A549 (cell line): ENCODE measurements at regions not wholly inside any gene's neighbourhood (a gene's known extent, or its start where the extent isn't known, plus 50 kb on each side); places are given as distances from the start of the nearest gene placed in this dataset.

Experiments
- ATAC-seq, 2 experiments: fragments of 200-7000 bp in 1 of 2; fragments of >200 bp in 1 of 2; cut with Nextera tagmentation in 1 of 2; cut with Tn5 transposase in 1 of 2; 3 replicates each; pipeline versions ENCODE4 v1.8.0 to v1.9.1; 2018 to 2020; ENCODE audit warnings: mild to moderate bottlenecking in 1 of 2, moderate library complexity in 1 of 2
- CTCF ChIA-PET: fragments of 300-600 bp; sonication (Branson Sonifier 250); formaldehyde crosslinking; extraction: SDS; loops from one replicate; lab custom pipeline; 2021; ENCODE audit warnings: antibody characterized with exemption, inconsistent platforms; lab: Yijun Ruan, JAX
- POLR2A ChIA-PET: fragments of 350-600 bp; formaldehyde crosslinking; extraction: SDS; loops from one replicate; lab custom pipeline; 2021; ENCODE audit warnings: antibody characterized with exemption, inconsistent platforms; lab: Yijun Ruan, JAX
- DNase-seq, 2 experiments: peaks; one replicate each; pipeline versions ENCODE4 v3.0.0 to v3.0.0-alpha.2; 2011 to 2016; ENCODE audit warnings: low read depth in 1 of 2, low spot score in 1 of 2
- FAIRE-seq: peaks from 2 replicates; lab custom pipeline; 2011; peaks lifted over from hg19 to GRCh38; lab: Jason Lieb, UNC
- H3K27ac ChIP-seq, 2 experiments: fragments of >200 bp; sonication (Bioruptor Twin); formaldehyde crosslinking; 3 replicates each; pipeline ENCODE4 v1.5.1; 2016 to 2017
- H3K4me1 ChIP-seq: fragments of >200 bp; sonication (Bioruptor Twin); formaldehyde crosslinking; 3 replicates; pipeline ENCODE4 v1.6.1; 2016
- H3K4me2 ChIP-seq: fragments of >200 bp; sonication (Bioruptor Twin); formaldehyde crosslinking; 3 replicates; pipeline ENCODE4 v1.6.1; 2016
- H3K4me3 ChIP-seq: fragments of >200 bp; sonication (Bioruptor Twin); formaldehyde crosslinking; 3 replicates; pipeline ENCODE4 v1.5.1; 2016
- H3K9me3 ChIP-seq: fragments of >200 bp; sonication (Bioruptor Twin); formaldehyde crosslinking; 3 replicates; pipeline ENCODE4 v1.6.1; 2016
- CBX2 ChIP-seq: fragments of 200-600 bp; sonication (generic); IDR thresholded peaks from 2 replicates; pipeline ENCODE4 v1.6.1; 2016; ENCODE audit warnings: low read depth, mild to moderate bottlenecking, borderline replicate concordance
- CBX8 ChIP-seq: fragments of 200-600 bp; sonication (generic); IDR thresholded peaks from 2 replicates; pipeline ENCODE4 v1.6.1; 2016
- CHD2 ChIP-seq: fragments of 150-350 bp; IDR thresholded peaks from 2 replicates; pipeline ENCODE4 v1.6.1; 2014; ENCODE audit warnings: low read length; ENCODE audit not compliant: partially characterized antibody
- CHD4 ChIP-seq: fragments of 200-600 bp; sonication (generic); IDR thresholded peaks from 2 replicates; pipeline ENCODE4 v1.6.1; 2016; ENCODE audit warnings: antibody characterized with exemption, mild to moderate bottlenecking, borderline replicate concordance
- EHMT2 ChIP-seq: fragments of 200-600 bp; sonication (generic); IDR thresholded peaks from 2 replicates; pipeline ENCODE4 v1.6.1; 2016; ENCODE audit warnings: antibody characterized with exemption, low read depth, mild to moderate bottlenecking, moderate library complexity
- FOXS1 ChIP-seq: fragments of 250-450 bp; sonication (Bioruptor Pico); IDR thresholded peaks from 2 replicates; pipeline ENCODE4 v1.5.0; 2020; ENCODE audit warnings: mild to moderate bottlenecking, moderate library complexity
- HEYL ChIP-seq: fragments of 250-450 bp; sonication (Bioruptor Pico); IDR thresholded peaks from 2 replicates; pipeline ENCODE4 v1.8.0; 2021; ENCODE audit warnings: mild to moderate bottlenecking, moderate library complexity
- HMGXB4 ChIP-seq: fragments of 250-450 bp; sonication (Bioruptor Pico); IDR thresholded peaks from 2 replicates; pipeline ENCODE4 v1.5.0; 2021; ENCODE audit warnings: mild to moderate bottlenecking, moderate library complexity, borderline replicate concordance
- HOXB5 ChIP-seq: fragments of 250-450 bp; sonication (Bioruptor Pico); IDR thresholded peaks from 2 replicates; pipeline ENCODE4 v1.5.0; 2020; ENCODE audit warnings: mild to moderate bottlenecking, moderate library complexity
- MAFK ChIP-seq: fragments of 450-650 bp; IDR thresholded peaks from 2 replicates; pipeline ENCODE4 v1.6.1; 2014; ENCODE audit not compliant: partially characterized antibody
- MAZ ChIP-seq: fragments of 150-350 bp; IDR thresholded peaks from 2 replicates; pipeline ENCODE4 v1.6.1; 2014; ENCODE audit warnings: antibody characterized with exemption, low read depth, low read length, borderline replicate concordance
- NFE2L2 ChIP-seq: fragments of 150-350 bp; conservative IDR thresholded peaks from 2 replicates; pipeline ENCODE4 v1.6.1; 2014; ENCODE audit warnings: low read length
- PHF8 ChIP-seq: fragments of 200-600 bp; sonication (generic); IDR thresholded peaks from 2 replicates; pipeline ENCODE4 v1.6.1; 2016; ENCODE audit warnings: low read depth, mild to moderate bottlenecking, antibody characterized with exemption, moderate library complexity, borderline replicate concordance
- POLR2AphosphoS2 ChIP-seq: conservative IDR thresholded peaks from 2 replicates; pipeline ENCODE4 v1.6.1; 2012; ENCODE audit warnings: low read length, improper control_type of control experiment, inconsistent platforms
- RCOR1 ChIP-seq: fragments of 150-350 bp; IDR thresholded peaks from 2 replicates; pipeline ENCODE4 v1.6.1; 2014; ENCODE audit warnings: antibody characterized with exemption, low read length, low read depth
- SREBF2 ChIP-seq: fragments of 450-650 bp; IDR thresholded peaks from 2 replicates; pipeline ENCODE4 v1.6.1; 2014; ENCODE audit warnings: mild to moderate bottlenecking, moderate library complexity
- TP53 ChIP-seq: fragments of 250-450 bp; sonication (Bioruptor Pico); IDR thresholded peaks from 2 replicates; pipeline ENCODE4 v1.5.0; 2021; ENCODE audit warnings: mild to moderate bottlenecking, moderate library complexity
- USF2 ChIP-seq: fragments of 450-650 bp; IDR thresholded peaks from 2 replicates; pipeline ENCODE4 v1.6.1; 2014; ENCODE audit warnings: antibody characterized with exemption
- ZSCAN20 ChIP-seq: fragments of 250-450 bp; sonication (Bioruptor Pico); IDR thresholded peaks from 2 replicates; pipeline ENCODE4 v1.8.0; 2022; ENCODE audit warnings: mild to moderate bottlenecking, moderate library complexity
- WGBS: methylation state at CpG from one replicate; pipeline ENCODE4 v1.1.6; 2017; ENCODE audit errors: missing lambda C conversion rate; 5-methylcytosine and 5-hydroxymethylcytosine counted together

GRCh38 chr3:110493438-110494092 lies 578.1 kb upstream of the NECTIN3 start:
- H3K27ac ChIP-seq: no peak overlapping the region
- no peaks in the 10 kb centered on the region for H3K9me3 ChIP-seq
- FAIRE-seq (no peak), DNase-seq (no peak), ATAC-seq (no peak)
- no peaks in the 10 kb centered on the region for H3K4me1 ChIP-seq
- CTCF ChIA-PET: no interaction called here
- no peak overlapping the region for H3K4me3 ChIP-seq
- POLR2A ChIA-PET: no interaction called here
- H3K4me2 ChIP-seq: no peak overlapping the region
- TF ChIP-seq CBX8 (no peak), HMGXB4 (CRISPR knock-in tag) (no peak), PHF8 (no peak), MAZ (no peak), POLR2AphosphoS2 (no peak)

- no peak for FAIRE-seq
- H3K9me3 ChIP-seq: no peaks in the 10 kb centered on the region
- H3K4me2 ChIP-seq: no peak overlapping the region
- POLR2A ChIA-PET: no interaction called here
- WGBS: 96% methylated on average over 1 of the region's 1 CpG
- no peak for DNase-seq
- H3K4me3 ChIP-seq: no peak overlapping the region
- CTCF ChIA-PET: no interaction called here
- no peak for ATAC-seq
- no peaks in the 10 kb centered on the region for H3K4me1 ChIP-seq
- no peak overlapping the region for H3K27ac ChIP-seq
- TF ChIP-seq FOXS1 (CRISPR knock-in tag): no peak
These were observed 577.5 kb upstream of the NECTIN3 start for GRCh38 chr3:110494093-110494490.

GRCh38 chr3:110494728-110495127 lies 576.9 kb upstream of the NECTIN3 start:
- CTCF ChIA-PET: no interaction called here
- 83% methylated on average over 8 of the region's 8 CpGs for WGBS
- Histone ChIP-seq H3K9me3 (no peaks in the 10 kb centered on the region; the same call in 2 of the 3 replicates), H3K4me2 (no peak overlapping the region), H3K4me1 (no peaks in the 10 kb centered on the region), H3K27ac (peak overlapping the region in 1 of 2 experiments; percentile 41; a peak in 1 of 6 replicates), H3K4me3 (no peak overlapping the region)
- ATAC-seq: no peak
- POLR2A ChIA-PET: no interaction called here
- no peak for TF ChIP-seq HOXB5
- no peak for TF ChIP-seq ZSCAN20 (CRISPR knock-in tag)
- FAIRE-seq: no peak
- no peak for DNase-seq

GRCh38 chr3:110495201-110495927 lies 576.3 kb upstream of the NECTIN3 start:
- Histone ChIP-seq H3K27ac (peak overlapping the region in 1 of 2 experiments; percentile 41; a peak in 1 of 6 replicates), H3K4me2 (no peak overlapping the region), H3K4me1 (no peaks in the 10 kb centered on the region), H3K9me3 (no peaks in the 10 kb centered on the region; the same call in 2 of the 3 replicates), H3K4me3 (no peak overlapping the region)
- ATAC-seq: no peak
- ChIA-PET CTCF (no interaction called here), POLR2A (no interaction called here)
- no peak for TF ChIP-seq SREBF2
- no peak for TF ChIP-seq ZSCAN20 (CRISPR knock-in tag)
- TF ChIP-seq MAFK: no peak
- no peak for TF ChIP-seq HOXB5
- DNase-seq: peak in 1 of 2 experiments; percentile 17
- 63% methylated on average over 7 of the region's 9 CpGs for WGBS
- no peak for FAIRE-seq

GRCh38 chr3:110504401-110504800 lies 567.2 kb upstream of the NECTIN3 start:
- Histone ChIP-seq H3K4me2 (no peak overlapping the region), H3K27ac (no peak overlapping the region), H3K4me3 (no peak overlapping the region), H3K9me3 (peaks cover 5% of the 10 kb centered on the region; the same call in 2 of the 3 replicates), H3K4me1 (no peaks in the 10 kb centered on the region)
- DNase-seq: no peak
- 85% methylated on average over 2 of the region's 2 CpGs for WGBS
- no peak for ATAC-seq
- ChIA-PET POLR2A (no interaction called here), CTCF (interaction anchor here (0.9 kb wide), 1 partner anchor 116 kb away, joined by 3 read pairs; no protein-coding TSS in a partner anchor)
- no peak for FAIRE-seq
- TF ChIP-seq ZSCAN20 (CRISPR knock-in tag): no peak
- no peak for TF ChIP-seq FOXS1 (CRISPR knock-in tag)
- TF ChIP-seq RCOR1: no peak
- TF ChIP-seq CBX8: no peak
- no peak for TF ChIP-seq CHD4
- no peak for TF ChIP-seq NFE2L2
- no peak for TF ChIP-seq CHD2
- no peak for TF ChIP-seq CBX2
- TF ChIP-seq TP53 (CRISPR knock-in tag): no peak
- no peak for TF ChIP-seq USF2
- no peak for TF ChIP-seq HEYL (CRISPR knock-in tag)
- TF ChIP-seq HMGXB4 (CRISPR knock-in tag): no peak
- no peak for TF ChIP-seq EHMT2
